CD8-positive, alpha-beta memory T cell (primary cell): ENCODE measurements at regions not wholly inside any gene's neighbourhood (a gene's known extent, or its start where the extent isn't known, plus 50 kb on each side); places are given as distances from the start of the nearest gene placed in this dataset.
"Not testable (repeated sequence)": the region's sequence is repeated elsewhere in the genome, so short reads cannot be mapped to it uniquely, and the experiment has no call there.

Source experiments
- CTCF ChIA-PET: fragments of 350-600 bp; sonication (Branson Sonifier 250); formaldehyde crosslinking; loops from one replicate; lab custom pipeline; 2021; ENCODE audit warnings: antibody characterized with exemption; lab: Charles Lee
- POLR2A ChIA-PET: fragments of 350-600 bp; sonication (Branson Sonifier 250); formaldehyde crosslinking; loops from one replicate; lab custom pipeline; 2021; ENCODE audit warnings: antibody characterized with exemption; lab: Charles Lee
- DNase-seq, 5 donors: peaks; one replicate each; pipeline versions ENCODE4 v3.0.0 to v3.0.0-alpha.2; 2020 to 2022; ENCODE audit warnings: mixed read lengths in 1 of 5
- H3K27ac ChIP-seq: one replicate; pipeline ENCODE4 v1.7.0; 2013; ENCODE audit warnings: low read depth, mild to moderate bottlenecking, low read length, moderate library complexity
- H3K27me3 ChIP-seq: 2 replicates; pipeline ENCODE4 v1.7.0; 2013; ENCODE audit warnings: low read length, mild to moderate bottlenecking; ENCODE audit not compliant: insufficient read depth, poor library complexity, severe bottlenecking
- H3K36me3 ChIP-seq: 2 replicates; pipeline ENCODE4 v1.7.0; 2013; ENCODE audit warnings: mild to moderate bottlenecking, low read length, moderate library complexity; ENCODE audit not compliant: insufficient read depth
- H3K4me1 ChIP-seq: 2 replicates; pipeline ENCODE4 v1.7.0; 2013; ENCODE audit warnings: mild to moderate bottlenecking, low read length, moderate library complexity; ENCODE audit not compliant: insufficient read depth
- H3K4me3 ChIP-seq: 2 replicates; pipeline ENCODE4 v1.7.0; 2013; ENCODE audit warnings: mild to moderate bottlenecking, low read length
- H3K9me3 ChIP-seq: 2 replicates; pipeline ENCODE4 v1.7.0; 2013; ENCODE audit warnings: mild to moderate bottlenecking, low read length
- H3K27ac Mint-ChIP-seq, 8 donors: one replicate each; pipeline ENCODE4 v1.8.0; 2020 to 2021; ENCODE audit warnings: mixed read lengths in 8 of 8, mild to moderate bottlenecking in 6 of 8, inconsistent platforms in 3 of 8, moderate library complexity in 3 of 8
- H3K27me3 Mint-ChIP-seq, 2 donors: one replicate each; pipeline ENCODE4 v1.8.0; 2020 to 2021; ENCODE audit warnings: mixed read lengths in 2 of 2, mild to moderate bottlenecking in 1 of 2, moderate library complexity in 1 of 2
- H3K36me3 Mint-ChIP-seq, 3 donors: one replicate each; pipeline ENCODE4 v1.8.0; 2020 to 2021; ENCODE audit warnings: mixed read lengths in 3 of 3, inconsistent platforms in 1 of 3, mild to moderate bottlenecking in 1 of 3
- H3K4me1 Mint-ChIP-seq, 3 donors: one replicate each; pipeline ENCODE4 v1.8.0; 2020 to 2021; ENCODE audit warnings: mixed read lengths in 3 of 3, inconsistent platforms in 1 of 3, mild to moderate bottlenecking in 1 of 3
- H3K4me3 Mint-ChIP-seq, 7 donors: one replicate each; pipeline ENCODE4 v1.8.0; 2020 to 2021; ENCODE audit warnings: mixed read lengths in 7 of 7, mild to moderate bottlenecking in 6 of 7, moderate library complexity in 4 of 7, inconsistent platforms in 2 of 7
- H3K9me3 Mint-ChIP-seq, 5 donors: one replicate each; pipeline ENCODE4 v1.8.0; 2020 to 2022; ENCODE audit warnings: mixed read lengths in 5 of 5, mild to moderate bottlenecking in 3 of 5, moderate library complexity in 2 of 5, inconsistent platforms in 1 of 5

GRCh38 chr6:890995-891394, 198.1 kb upstream of the EXOC2 start:
- no peaks in the 10 kb centered on the region for H3K36me3 ChIP-seq
- H3K9me3 Mint-ChIP-seq, result no peaks in the 10 kb centered on the region
- no peak for DNase-seq
- H3K27me3 ChIP-seq, result no peaks in the 10 kb centered on the region
- H3K9me3 ChIP-seq, result no peaks in the 10 kb centered on the region
- H3K4me1 Mint-ChIP-seq, result no peaks in the 10 kb centered on the region
- ChIA-PET POLR2A (no interaction called here), CTCF (no interaction called here)
- H3K4me3 ChIP-seq, result no peak overlapping the region
- peaks cover 2 to 7% of the 10 kb centered on the region in 2 donors for H3K27me3 Mint-ChIP-seq
- no peak overlapping the region for H3K4me3 Mint-ChIP-seq
- no peak overlapping the region for H3K27ac Mint-ChIP-seq
- no peak overlapping the region for H3K27ac ChIP-seq
- no peaks in the 10 kb centered on the region for H3K36me3 Mint-ChIP-seq
- no peaks in the 10 kb centered on the region for H3K4me1 ChIP-seq

DNA sequence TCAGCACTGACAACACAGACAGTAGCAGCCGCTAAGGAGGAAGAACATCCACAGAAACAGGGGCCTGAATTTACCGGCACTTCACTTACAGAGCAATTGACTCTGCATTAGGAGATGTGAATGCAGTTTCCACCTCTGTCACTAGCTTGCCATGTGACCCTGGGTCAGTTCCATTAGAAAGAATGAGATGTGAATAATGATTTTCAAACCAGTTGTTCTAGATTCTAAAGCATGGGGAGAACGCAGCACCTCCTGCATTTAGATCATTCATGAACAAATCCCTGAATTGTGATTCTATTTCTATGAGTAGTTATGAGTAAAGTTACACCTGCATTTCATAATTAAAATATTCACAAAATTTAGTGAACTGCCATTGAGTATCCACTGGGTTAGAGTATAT, 197.3 kb upstream of the EXOC2 start:
- ChIA-PET CTCF (no interaction called here), POLR2A (no interaction called here)
- Histone ChIP-seq H3K4me1 (no peaks in the 10 kb centered on the region), H3K4me3 (no peak overlapping the region), H3K27ac (no peak overlapping the region), H3K9me3 (no peaks in the 10 kb centered on the region), H3K27me3 (no peaks in the 10 kb centered on the region), H3K36me3 (no peaks in the 10 kb centered on the region)
- no peak overlapping the region for H3K4me3 Mint-ChIP-seq
- H3K27me3 Mint-ChIP-seq, result peaks cover 2 to 10% of the 10 kb centered on the region in 2 donors
- no peak overlapping the region for H3K27ac Mint-ChIP-seq
- H3K36me3 Mint-ChIP-seq, result no peaks in the 10 kb centered on the region
- H3K9me3 Mint-ChIP-seq, result no peaks in the 10 kb centered on the region
- peaks cover 1 to 3% (median 2%) of the 10 kb centered on the region in 3 donors for H3K4me1 Mint-ChIP-seq
- DNase-seq, result no peak

DNA sequence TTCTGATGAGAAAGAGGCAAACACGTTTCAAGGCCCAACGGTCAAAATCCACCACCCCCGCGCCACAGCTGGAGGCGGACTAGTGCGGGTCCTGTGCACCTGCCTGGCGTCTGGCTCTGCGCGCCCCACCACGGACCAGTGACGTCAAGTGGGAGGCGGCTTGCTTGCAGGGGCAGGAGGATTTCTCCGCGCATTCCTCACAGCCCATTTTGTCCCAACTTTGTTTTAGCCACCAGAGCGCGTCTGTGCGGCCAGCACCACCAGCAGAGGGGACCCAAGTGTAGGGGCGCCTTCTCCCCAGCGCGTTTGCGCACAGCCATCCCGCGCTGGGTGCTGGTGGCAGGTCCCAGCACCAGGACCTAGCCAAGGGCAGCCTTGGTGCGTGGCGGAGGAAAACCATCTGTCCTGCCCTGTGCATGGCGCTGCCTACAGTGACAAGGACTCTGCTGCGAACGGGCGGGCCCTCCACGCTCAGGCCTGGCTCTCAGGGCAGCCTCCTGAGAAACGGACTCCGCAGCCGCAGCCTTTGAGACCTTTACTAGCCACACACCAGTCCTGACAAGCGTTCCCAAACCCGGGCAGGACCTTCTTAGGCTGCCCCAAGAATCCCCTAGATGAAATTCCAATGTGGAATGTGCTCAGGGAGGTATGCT, 194.8 kb upstream of the EXOC2 start:
- Mint-ChIP-seq H3K9me3 (no peaks in the 10 kb centered on the region), H3K4me3 (no peak overlapping the region), H3K36me3 (no peaks in the 10 kb centered on the region), H3K27me3 (peaks cover 5 to 12% of the 10 kb centered on the region in 2 donors), H3K27ac (no peak overlapping the region), H3K4me1 (peaks cover 10 to 12% (median 11%) of the 10 kb centered on the region in 3 donors)
- Histone ChIP-seq H3K36me3 (no peaks in the 10 kb centered on the region), H3K4me3 (no peak overlapping the region), H3K27me3 (no peaks in the 10 kb centered on the region), H3K27ac (no peak overlapping the region), H3K9me3 (no peaks in the 10 kb centered on the region), H3K4me1 (no peaks in the 10 kb centered on the region)
- ChIA-PET POLR2A (no interaction called here), CTCF (no interaction called here)
- DNase-seq, result no peak

DNA sequence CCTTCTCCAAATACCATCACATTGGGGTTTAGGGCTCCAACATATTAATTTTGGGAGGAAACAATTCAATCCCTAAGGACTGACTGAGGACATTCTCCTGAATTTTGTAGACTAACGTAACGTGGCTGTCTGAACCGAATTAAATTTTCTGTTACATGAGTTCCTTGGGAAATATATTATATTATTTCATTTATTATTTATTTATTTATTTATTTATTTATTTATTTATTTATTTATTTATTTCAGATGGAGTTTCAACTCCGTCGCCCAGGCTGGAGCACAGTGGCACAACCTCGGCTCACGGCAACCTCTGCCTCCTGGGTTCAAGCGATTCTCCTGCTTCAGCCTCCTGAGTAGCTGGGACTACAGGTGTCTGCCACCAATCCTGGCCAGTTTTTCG, 193.2 kb upstream of the EXOC2 start:
- not testable (repeated sequence) for H3K9me3 Mint-ChIP-seq

GRCh38 chr6:885051-885590, 192.2 kb upstream of the EXOC2 start:
- CTCF ChIA-PET, result no interaction called here
- Histone ChIP-seq H3K27ac (no peak overlapping the region), H3K27me3 (no peaks in the 10 kb centered on the region), H3K9me3 (no peaks in the 10 kb centered on the region), H3K4me1 (no peaks in the 10 kb centered on the region), H3K4me3 (no peak overlapping the region), H3K36me3 (no peaks in the 10 kb centered on the region)
- Mint-ChIP-seq H3K4me1 (peaks cover 10 to 12% (median 11%) of the 10 kb centered on the region in 3 donors), H3K4me3 (no peak overlapping the region), H3K27ac (peak overlapping the region in 1 of 8 donors; percentile 39), H3K36me3 (no peaks in the 10 kb centered on the region), H3K9me3 (no peaks in the 10 kb centered on the region), H3K27me3 (peaks cover 8 to 32% of the 10 kb centered on the region in 2 donors)
- POLR2A ChIA-PET, result no interaction called here
- DNase-seq, result no peak

More for the DNA sequence above, 193.2 kb upstream of the EXOC2 start:
- Mint-ChIP-seq H3K4me1 (peaks cover 10 to 12% (median 11%) of the 10 kb centered on the region in 3 donors), H3K27me3 (peaks cover 8 to 22% of the 10 kb centered on the region in 2 donors)
- H3K9me3 ChIP-seq, H3K36me3 ChIP-seq, H3K4me3 Mint-ChIP-seq, POLR2A ChIA-PET, H3K27ac ChIP-seq, CTCF ChIA-PET, DNase-seq, H3K36me3 Mint-ChIP-seq, H3K27ac Mint-ChIP-seq, H3K27me3 ChIP-seq, H3K4me3 ChIP-seq, H3K4me1 ChIP-seq: not testable (repeated sequence)

GRCh38 chr6:884570-884969, 191.6 kb upstream of the EXOC2 start:
- POLR2A ChIA-PET, result no interaction called here
- Histone ChIP-seq H3K4me1 (no peaks in the 10 kb centered on the region), H3K4me3 (no peak overlapping the region), H3K27me3 (no peaks in the 10 kb centered on the region), H3K36me3 (no peaks in the 10 kb centered on the region), H3K27ac (no peak overlapping the region), H3K9me3 (no peaks in the 10 kb centered on the region)
- Mint-ChIP-seq H3K4me3 (no peak overlapping the region), H3K27me3 (peaks cover 8 to 36% of the 10 kb centered on the region in 2 donors), H3K27ac (peak overlapping the region in 1 of 8 donors; percentile 39), H3K4me1 (peaks cover 10 to 12% (median 11%) of the 10 kb centered on the region in 3 donors), H3K9me3 (no peaks in the 10 kb centered on the region), H3K36me3 (no peaks in the 10 kb centered on the region)
- no peak for DNase-seq
- CTCF ChIA-PET, result no interaction called here

- no peaks in the 10 kb centered on the region for H3K4me1 ChIP-seq
- H3K4me3 Mint-ChIP-seq, result no peak overlapping the region
- H3K36me3 Mint-ChIP-seq, result no peaks in the 10 kb centered on the region
- H3K27ac ChIP-seq, result no peak overlapping the region
- H3K36me3 ChIP-seq, result no peaks in the 10 kb centered on the region
- ChIA-PET CTCF (no interaction called here), POLR2A (no interaction called here)
- no peaks in the 10 kb centered on the region for H3K27me3 ChIP-seq
- no peak for DNase-seq
- no peaks in the 10 kb centered on the region for H3K9me3 Mint-ChIP-seq
- peaks cover 19 to 52% of the 10 kb centered on the region in 2 donors for H3K27me3 Mint-ChIP-seq
- H3K4me3 ChIP-seq, result no peak overlapping the region
- no peaks in the 10 kb centered on the region for H3K9me3 ChIP-seq
- peak overlapping the region in 1 of 8 donors; percentile 12 for H3K27ac Mint-ChIP-seq
- H3K4me1 Mint-ChIP-seq, result peaks cover 10 to 12% (median 11%) of the 10 kb centered on the region in 3 donors
These were observed 189.2 kb upstream of the EXOC2 start for GRCh38 chr6:882084-882598.

- Histone ChIP-seq H3K27ac (no peak overlapping the region), H3K4me3 (no peak overlapping the region), H3K27me3 (no peaks in the 10 kb centered on the region), H3K4me1 (no peaks in the 10 kb centered on the region), H3K9me3 (no peaks in the 10 kb centered on the region), H3K36me3 (no peaks in the 10 kb centered on the region)
- no peak for DNase-seq
- ChIA-PET POLR2A (no interaction called here), CTCF (no interaction called here)
- Mint-ChIP-seq H3K27ac (no peak overlapping the region), H3K27me3 (peaks cover 23 to 76% of the 10 kb centered on the region in 2 donors), H3K9me3 (no peaks in the 10 kb centered on the region), H3K36me3 (no peaks in the 10 kb centered on the region), H3K4me1 (no peaks in the 10 kb centered on the region), H3K4me3 (no peak overlapping the region)
These were observed 185.2 kb upstream of the EXOC2 start for GRCh38 chr6:878179-878578.
